HL-60 (cell line): ENCODE measurements at regions not wholly inside any gene's neighbourhood (a gene's known extent, or its start where the extent isn't known, plus 50 kb on each side); places are given as distances from the start of the nearest gene placed in this dataset.

Experiments
- DNase-seq, 2 experiments: peaks; one replicate each; pipeline ENCODE4 v3.0.0-alpha.2; 2010 to 2020; ENCODE audit warnings: low read depth in 1 of 2, low spot score in 1 of 2
- H3K27ac ChIP-seq: fragments of 250-450 bp; sonication (Bioruptor Pico); replicated peaks from 2 replicates; pipeline ENCODE4 v1.5.1; 2020; ENCODE audit warnings: mild to moderate bottlenecking, moderate library complexity
- H3K27me3 ChIP-seq: fragments of 250-450 bp; sonication (Bioruptor Pico); 2 replicates; pipeline ENCODE4 v1.5.1; 2021; ENCODE audit warnings: mild to moderate bottlenecking, moderate library complexity; ENCODE audit not compliant: insufficient read depth, poor library complexity, severe bottlenecking
- H3K4me3 ChIP-seq: replicated peaks from 2 replicates; pipeline ENCODE4 v1.5.1; 2011; ENCODE audit warnings: mild to moderate bottlenecking, control low read depth, low read length; ENCODE audit not compliant: insufficient read depth
- GABPA ChIP-seq: IDR thresholded peaks from 2 replicates; pipeline ENCODE4 v1.6.1; 2012; ENCODE audit warnings: low read depth
- POLR2AphosphoS5 ChIP-seq: IDR thresholded peaks from 2 replicates; pipeline ENCODE4 v1.6.1; 2012; ENCODE audit warnings: low read depth
- REST ChIP-seq: IDR thresholded peaks from 2 replicates; pipeline ENCODE4 v1.6.1; 2012; ENCODE audit warnings: low read depth; ENCODE audit not compliant: insufficient replicate concordance
- SPI1 ChIP-seq: IDR thresholded peaks from 2 replicates; pipeline ENCODE4 v1.6.1; 2012; ENCODE audit warnings: low read depth, mild to moderate bottlenecking, borderline replicate concordance
- TF ChIP-seq, protein P1 (sequence below): IDR thresholded peaks from one replicate; pipeline ENCODE4 v1.5.1; 2011; ENCODE audit warnings: low read length, control low read depth, inconsistent platforms; ENCODE audit not compliant: insufficient read depth

GRCh38 chr9:108101410-108101809, 611.8 kb upstream of the KLF4 start:
- no peak for TF ChIP-seq POLR2AphosphoS5
- no peak for TF ChIP-seq SPI1
- TF ChIP-seq, protein P1, sequence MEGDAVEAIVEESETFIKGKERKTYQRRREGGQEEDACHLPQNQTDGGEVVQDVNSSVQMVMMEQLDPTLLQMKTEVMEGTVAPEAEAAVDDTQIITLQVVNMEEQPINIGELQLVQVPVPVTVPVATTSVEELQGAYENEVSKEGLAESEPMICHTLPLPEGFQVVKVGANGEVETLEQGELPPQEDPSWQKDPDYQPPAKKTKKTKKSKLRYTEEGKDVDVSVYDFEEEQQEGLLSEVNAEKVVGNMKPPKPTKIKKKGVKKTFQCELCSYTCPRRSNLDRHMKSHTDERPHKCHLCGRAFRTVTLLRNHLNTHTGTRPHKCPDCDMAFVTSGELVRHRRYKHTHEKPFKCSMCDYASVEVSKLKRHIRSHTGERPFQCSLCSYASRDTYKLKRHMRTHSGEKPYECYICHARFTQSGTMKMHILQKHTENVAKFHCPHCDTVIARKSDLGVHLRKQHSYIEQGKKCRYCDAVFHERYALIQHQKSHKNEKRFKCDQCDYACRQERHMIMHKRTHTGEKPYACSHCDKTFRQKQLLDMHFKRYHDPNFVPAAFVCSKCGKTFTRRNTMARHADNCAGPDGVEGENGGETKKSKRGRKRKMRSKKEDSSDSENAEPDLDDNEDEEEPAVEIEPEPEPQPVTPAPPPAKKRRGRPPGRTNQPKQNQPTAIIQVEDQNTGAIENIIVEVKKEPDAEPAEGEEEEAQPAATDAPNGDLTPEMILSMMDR, result no peak
- no peak for TF ChIP-seq REST
- no peak for TF ChIP-seq GABPA
- Histone ChIP-seq H3K27ac (no peak overlapping the region), H3K4me3 (no peak overlapping the region), H3K27me3 (no peaks in the 10 kb centered on the region)
- DNase-seq, result no peak

DNA sequence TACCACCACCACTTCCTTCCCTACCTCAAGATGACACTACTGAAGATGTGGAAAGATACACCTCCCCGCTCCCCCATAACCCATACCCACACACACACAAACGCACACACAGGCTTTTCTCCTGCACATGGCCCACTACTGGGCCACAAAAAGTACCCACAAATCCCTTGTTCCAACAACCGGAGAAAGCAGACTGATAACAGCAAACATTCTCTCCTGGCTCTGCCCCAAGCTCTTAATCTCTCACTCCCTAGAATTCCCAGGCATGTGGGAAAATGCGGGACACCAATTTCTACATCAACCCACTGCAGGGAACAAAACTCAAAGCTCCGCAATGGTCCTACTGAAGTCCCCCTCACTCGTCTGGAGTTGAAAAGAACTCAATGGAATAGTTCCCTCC, 611.0 kb upstream of the KLF4 start:
- H3K4me3 ChIP-seq, result no peak overlapping the region
- no peaks in the 10 kb centered on the region for H3K27me3 ChIP-seq
- TF ChIP-seq, protein P1, result no peak
- TF ChIP-seq REST (no peak), GABPA (no peak), SPI1 (no peak), POLR2AphosphoS5 (no peak)
- H3K27ac ChIP-seq, result no peak overlapping the region
- DNase-seq, result no peak

- Histone ChIP-seq H3K4me3 (no peak overlapping the region), H3K27me3 (no peaks in the 10 kb centered on the region), H3K27ac (no peak overlapping the region)
- DNase-seq, result no peak
- no peak for TF ChIP-seq GABPA
- TF ChIP-seq REST, result no peak
- no peak for TF ChIP-seq POLR2AphosphoS5
- TF ChIP-seq SPI1, result no peak
- TF ChIP-seq, protein P1, result no peak
These were observed 610.3 kb upstream of the KLF4 start for GRCh38 chr9:108099854-108100253.
